OCI-LY3 (cell line): ENCODE measurements at regions not wholly inside any gene's neighbourhood (a gene's known extent, or its start where the extent isn't known, plus 50 kb on each side); places are given as distances from the start of the nearest gene placed in this dataset.

ENCODE experiments used
- CTCF ChIP-seq: fragments of 200-600, 300-600 bp; sonication (generic); IDR thresholded peaks from 2 replicates; pipeline ENCODE4 v1.5.1; 2014; ENCODE audit warnings: antibody characterized with exemption, low read length, low read depth
- EZH2phosphoT487 ChIP-seq: fragments of 200-600 bp; shearing (Covaris generic); IDR thresholded peaks from 2 replicates; pipeline ENCODE4 v1.6.1; 2018; ENCODE audit warnings: antibody characterized with exemption, mixed run types, low read depth

- TF ChIP-seq EZH2phosphoT487 (no peak), CTCF (no peak)
These were observed 112.0 kb upstream of the MCTP2 start for GRCh38 chr15:94119298-94119811.
